Islet of Langerhans (tissue), 1 donor: ENCODE measurements at regions not wholly inside any gene's neighbourhood (a gene's known extent, or its start where the extent isn't known, plus 50 kb on each side); places are given as distances from the start of the nearest gene placed in this dataset.

ENCODE experiments used
- FAIRE-seq: peaks from one replicate; lab custom pipeline; 2011; peaks lifted over from hg19 to GRCh38; lab: Jason Lieb, UNC

- FAIRE-seq, result no peak
Measured at GRCh38 chr4:30783751-30784150, 63.6 kb downstream of the PCDH7 start.

DNA sequence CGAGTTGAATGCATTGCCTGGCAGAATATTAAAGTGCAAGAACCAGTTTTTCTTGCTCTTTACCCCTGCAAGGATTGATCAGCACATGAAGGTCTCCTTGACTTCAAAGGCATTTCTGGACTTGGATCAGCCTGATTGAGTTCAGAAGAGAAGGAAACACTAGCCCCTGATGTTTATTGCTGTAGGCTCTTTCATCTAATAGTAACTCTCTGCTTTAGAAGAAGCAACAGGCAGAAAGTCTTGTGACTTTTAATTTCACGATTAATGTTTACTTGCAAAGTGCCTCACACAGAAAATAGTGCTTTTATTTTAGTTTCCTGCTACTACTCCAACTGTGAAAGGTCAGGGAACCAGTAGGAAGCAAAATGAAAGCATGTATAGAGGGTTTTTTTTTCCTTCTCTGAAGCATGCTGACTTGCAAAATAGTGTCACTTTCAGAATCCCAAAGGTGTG lies 69.1 kb downstream of the PCDH7 start:
- FAIRE-seq, result no peak

GRCh38 chr4:30790123-30790522 lies 70.0 kb downstream of the PCDH7 start:
- no peak for FAIRE-seq

GRCh38 chr4:30790998-30791397 lies 70.8 kb downstream of the PCDH7 start:
- FAIRE-seq, result no peak

GRCh38 chr4:30792601-30793000 lies 72.4 kb downstream of the PCDH7 start:
- FAIRE-seq, result no peak

- FAIRE-seq, result no peak
Measured at GRCh38 chr4:30801876-30802275, 81.7 kb downstream of the PCDH7 start.

DNA sequence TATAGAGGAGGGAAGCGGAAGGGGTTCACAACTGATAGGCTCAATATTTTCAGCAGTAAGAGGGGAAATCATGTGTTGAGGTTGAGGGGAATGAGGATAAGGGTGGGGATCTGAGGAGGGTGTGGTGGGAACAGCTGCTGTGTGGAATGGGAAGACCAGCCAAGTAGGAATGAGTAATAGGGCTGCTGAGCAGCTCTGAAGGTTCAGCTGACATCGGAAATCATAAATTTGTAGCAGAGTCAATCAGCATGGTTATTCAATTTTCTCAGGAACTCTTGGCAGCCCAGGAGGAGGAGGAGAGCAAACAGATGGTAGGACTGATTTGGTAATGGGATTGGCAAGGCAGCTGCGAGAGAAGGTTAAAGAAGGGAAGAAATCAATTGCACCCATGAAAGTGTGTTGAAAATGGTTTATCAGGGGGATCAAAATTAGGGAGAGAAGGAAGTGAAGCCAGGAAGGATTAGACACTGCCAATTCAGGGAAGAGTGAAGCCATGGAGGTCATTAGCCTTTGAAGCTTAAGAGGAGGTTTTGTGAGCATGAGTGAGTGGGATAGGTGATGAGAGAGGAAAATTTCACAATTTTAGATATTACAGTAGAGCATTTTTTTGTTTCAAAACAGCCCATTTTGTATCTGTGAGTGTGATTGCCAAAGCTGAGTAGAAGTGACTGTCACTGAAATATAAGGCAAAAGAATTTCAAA lies 82.6 kb downstream of the PCDH7 start:
- FAIRE-seq, result no peak

DNA sequence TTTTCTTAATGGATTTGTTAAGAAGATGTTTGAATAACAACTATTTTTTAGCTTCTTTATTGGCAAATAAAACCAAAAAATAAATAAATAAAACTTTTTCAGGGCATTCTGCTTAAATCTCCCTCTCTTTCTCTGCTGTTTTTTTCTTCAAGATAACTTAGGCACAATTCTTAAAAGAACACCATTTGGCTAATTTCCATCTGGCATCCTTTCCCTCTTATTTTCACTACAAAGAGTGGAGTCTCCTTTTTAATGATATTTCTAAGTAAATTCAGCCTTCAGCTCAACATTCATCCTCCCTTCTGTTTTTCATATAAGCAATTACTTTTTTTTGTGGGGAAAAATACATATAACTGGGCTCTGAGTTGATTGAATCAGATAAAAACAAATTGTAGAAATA lies 88.1 kb downstream of the PCDH7 start:
- no peak for FAIRE-seq

DNA sequence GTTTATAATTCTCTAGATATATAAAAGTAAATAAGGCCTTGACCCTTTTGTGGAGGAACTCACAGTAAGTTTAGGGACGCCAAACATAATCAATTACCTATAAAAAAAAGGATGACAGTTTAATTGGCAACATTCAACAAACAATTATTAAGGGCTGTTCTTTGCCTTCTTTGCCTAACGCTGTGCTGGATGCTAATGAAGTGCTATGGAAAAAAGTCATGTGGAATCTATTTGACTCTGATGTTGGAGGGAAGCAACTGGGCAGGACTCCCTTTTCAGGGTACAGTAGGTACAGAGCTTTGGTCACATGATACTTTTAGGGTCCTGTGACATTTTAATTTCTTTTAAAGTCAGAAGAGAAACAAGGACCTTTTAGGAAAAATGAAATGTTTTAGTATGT lies 91.1 kb downstream of the PCDH7 start:
- FAIRE-seq, result no peak

DNA sequence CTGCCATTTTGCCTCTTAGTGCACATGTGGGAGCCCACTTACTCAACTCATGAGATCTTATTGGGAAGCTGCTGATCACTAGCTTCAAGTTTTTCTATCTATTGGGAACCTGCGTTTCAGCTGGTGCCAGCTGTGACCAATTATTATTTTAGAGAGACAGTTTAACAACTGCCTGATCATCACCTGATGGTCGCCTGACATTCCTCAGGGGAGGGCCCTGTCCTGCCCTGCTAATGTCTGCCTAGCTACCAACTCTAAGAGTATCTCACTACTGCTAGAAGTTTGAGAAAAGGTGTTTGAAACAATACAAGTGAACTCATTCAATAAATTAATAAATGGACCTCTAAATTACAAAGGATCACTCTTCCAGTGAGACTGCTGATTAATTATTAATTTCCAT lies 95.5 kb downstream of the PCDH7 start:
- no peak for FAIRE-seq

GRCh38 chr4:30817447-30817846 lies 97.3 kb downstream of the PCDH7 start:
- FAIRE-seq, result no peak

- FAIRE-seq, result no peak
Measured at GRCh38 chr4:30818541-30818940, 98.4 kb downstream of the PCDH7 start.

GRCh38 chr4:30821275-30821674 lies 101.1 kb downstream of the PCDH7 start:
- no peak for FAIRE-seq

DNA sequence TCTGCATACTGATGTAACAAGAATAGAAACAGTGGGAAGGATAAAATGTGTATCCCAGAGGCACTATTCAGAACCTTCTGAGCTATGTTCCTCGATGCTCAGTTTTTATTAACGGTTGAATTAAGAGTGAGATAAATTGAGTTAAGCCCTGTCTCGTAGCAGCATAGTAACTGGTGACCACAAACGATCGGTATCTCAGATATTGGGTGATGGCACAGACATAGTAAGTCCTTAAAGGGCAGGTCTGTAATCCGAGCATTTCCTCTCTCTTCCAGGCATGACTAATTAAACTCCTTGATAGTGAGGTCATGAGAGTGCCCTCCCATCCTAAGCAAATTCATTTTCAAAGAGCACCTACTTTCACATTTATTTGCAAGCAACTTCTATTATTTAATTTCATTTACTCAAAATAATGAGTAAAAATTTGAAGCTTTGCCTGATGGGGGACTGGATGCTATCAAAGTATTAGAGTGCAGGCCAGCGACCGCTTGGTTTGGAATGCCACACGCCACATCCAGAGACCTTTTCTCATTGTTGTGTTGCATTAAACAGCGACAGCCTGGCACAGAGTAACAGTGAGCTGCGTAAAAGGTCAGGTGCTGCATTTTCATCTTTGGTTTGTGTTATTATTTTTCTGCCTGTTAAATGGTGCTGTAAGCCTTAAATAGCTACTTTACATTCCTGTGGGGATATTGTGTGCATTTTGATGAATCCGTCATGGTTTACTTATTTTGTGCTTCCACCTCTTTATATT lies 101.9 kb downstream of the PCDH7 start:
- FAIRE-seq, result no peak

GRCh38 chr4:30822911-30823551 lies 102.9 kb downstream of the PCDH7 start:
- no peak for FAIRE-seq

DNA sequence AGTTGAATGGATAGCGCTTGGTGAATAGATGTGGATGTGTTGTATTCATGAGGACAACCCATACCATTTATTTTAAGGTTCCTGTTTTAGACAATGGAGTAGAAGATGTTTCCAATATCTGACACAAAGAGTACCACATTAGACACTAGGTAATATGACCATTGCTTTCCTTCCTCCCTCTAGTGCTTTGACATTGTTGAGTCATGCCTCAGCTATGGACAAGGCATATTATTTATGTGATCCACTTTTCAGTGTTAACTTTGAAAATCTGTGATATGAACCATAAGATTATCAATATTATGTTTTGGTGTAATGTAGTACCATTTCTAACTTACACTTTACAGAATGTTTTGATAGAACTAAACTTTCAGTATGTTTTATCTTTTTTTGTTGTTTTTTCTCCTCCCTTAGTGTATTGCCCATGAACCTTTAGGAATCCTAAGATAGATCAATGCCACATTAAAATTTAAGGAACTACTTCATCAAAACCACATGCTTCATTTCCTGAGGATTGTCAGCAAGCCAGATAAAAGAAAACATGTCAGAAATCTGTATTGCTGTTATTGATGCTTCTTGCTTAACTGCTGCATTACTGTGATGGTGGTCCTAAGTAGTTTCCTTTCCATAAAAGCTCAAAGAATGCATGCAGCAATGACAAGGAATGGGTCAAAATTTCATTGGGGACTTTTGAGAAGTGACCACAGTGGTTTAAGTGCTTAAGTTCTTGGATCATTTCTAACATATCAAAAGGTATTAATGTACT lies 105.0 kb downstream of the PCDH7 start:
- no peak for FAIRE-seq

DNA sequence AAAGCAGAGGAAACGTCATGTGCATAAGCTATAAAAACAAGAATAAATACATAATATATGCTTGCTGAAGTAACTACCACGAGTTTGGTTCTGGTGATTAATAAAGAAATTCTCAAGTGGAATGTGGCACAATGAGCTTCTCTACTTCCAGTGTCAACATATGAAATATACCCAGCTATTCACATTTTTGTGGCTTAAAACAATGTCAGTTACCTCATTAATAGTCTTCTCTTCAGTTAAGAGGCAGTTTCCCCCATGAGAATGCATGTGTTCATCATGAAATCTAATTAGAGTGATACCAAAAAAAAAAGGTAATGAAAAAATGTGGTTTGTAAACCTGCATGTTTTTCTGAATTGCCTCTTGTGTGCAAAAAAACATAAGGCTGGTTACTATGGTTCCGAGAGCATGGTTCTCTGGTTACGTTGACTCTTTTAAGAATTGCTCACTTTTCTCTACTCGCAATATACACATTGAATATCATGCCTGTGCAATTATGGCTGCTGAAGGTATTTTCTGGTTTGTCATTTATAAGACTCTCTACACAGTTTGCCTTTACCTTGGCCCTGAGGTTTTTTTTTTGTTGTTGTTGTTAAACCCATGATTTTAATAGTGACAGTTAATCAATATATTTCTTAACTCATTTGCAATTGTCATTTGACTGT lies 108.2 kb downstream of the PCDH7 start:
- FAIRE-seq, result no peak

GRCh38 chr4:30832639-30833038 lies 112.5 kb downstream of the PCDH7 start:
- no peak for FAIRE-seq

GRCh38 chr4:30833206-30833605 lies 113.0 kb downstream of the PCDH7 start:
- FAIRE-seq, result no peak

DNA sequence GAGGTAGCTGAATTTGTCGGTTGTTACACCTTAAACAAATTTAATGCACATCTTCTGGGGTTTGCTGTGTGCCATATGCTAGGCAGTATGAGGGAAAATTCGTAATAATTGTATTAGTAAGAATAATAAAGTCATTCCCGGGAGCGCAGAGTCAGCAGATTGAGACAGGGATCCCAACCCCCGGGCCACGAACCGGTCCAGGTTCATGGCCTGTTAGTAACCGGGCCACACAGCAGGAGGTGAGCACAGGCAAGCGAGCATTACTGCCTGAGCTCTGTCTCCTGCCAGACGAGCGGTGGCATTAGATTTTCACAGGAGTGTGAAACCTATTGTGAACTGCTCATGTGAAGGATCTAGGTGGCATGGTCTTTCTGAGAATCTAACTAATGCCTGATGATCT lies 114.9 kb downstream of the PCDH7 start:
- FAIRE-seq, result no peak

DNA sequence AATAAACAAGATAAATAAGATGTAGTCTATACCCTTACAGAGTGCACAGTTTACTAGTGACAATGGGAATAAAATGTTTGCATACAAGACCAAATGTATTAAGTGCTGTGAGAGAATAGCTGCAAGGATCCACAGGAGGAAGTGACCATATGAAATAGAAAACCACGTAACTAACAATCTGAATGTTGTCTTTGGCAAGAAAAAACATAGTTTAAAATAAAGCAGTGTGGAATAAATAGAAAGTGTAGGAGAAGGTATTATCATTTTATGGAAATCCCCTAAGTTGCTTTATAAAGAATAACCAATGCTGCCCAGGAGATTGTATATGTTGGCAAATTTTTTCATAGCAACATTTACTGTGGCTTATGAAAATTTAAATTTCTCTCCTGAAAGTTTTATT lies 116.1 kb downstream of the PCDH7 start:
- no peak for FAIRE-seq

GRCh38 chr4:30837131-30837539 lies 117.0 kb downstream of the PCDH7 start:
- no peak for FAIRE-seq
